PC-3 (cell line): ENCODE measurements at regions not wholly inside any gene's neighbourhood (a gene's known extent, or its start where the extent isn't known, plus 50 kb on each side); places are given as distances from the start of the nearest gene placed in this dataset.

Experiments used
- CTCF ChIP-seq: fragments of 300-600 bp; sonication (generic); conservative IDR thresholded peaks from 2 replicates; pipeline ENCODE4 v1.5.1; 2017; ENCODE audit warnings: antibody characterized with exemption, low read depth, mild to moderate bottlenecking, low read length
- EZH2 ChIP-seq: fragments of 300-600 bp; sonication (generic); IDR thresholded peaks from one replicate; pipeline ENCODE4 v1.6.1; 2017; ENCODE audit warnings: antibody characterized with exemption, mild to moderate bottlenecking, low read length; ENCODE audit not compliant: unreplicated experiment

DNA sequence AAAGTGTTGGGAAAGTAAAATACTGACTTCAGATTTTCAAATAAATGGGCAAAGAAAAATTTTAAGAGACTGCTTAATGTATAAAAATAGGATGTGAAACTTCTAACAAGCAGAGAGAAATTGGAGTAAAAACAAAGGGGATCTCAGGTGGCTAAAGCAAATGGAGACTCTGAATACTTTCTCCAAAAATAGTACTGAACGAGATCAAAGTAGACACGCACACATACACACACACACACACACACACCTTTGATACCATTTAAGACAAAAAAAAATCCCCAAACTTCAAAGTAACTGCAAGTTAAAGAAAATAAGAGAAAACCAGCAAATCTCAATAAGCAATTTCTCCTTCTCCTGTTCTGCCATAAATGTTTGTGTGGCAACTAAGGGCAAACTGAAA is 307.3 kb downstream of the CRPPA start:
- TF ChIP-seq EZH2, result no peak
- TF ChIP-seq CTCF, result no peak
